ENCODE measurements at regions not wholly inside any gene's neighbourhood (a gene's known extent, or its start where the extent isn't known, plus 50 kb on each side); places are given as distances from the start of the nearest gene placed in this dataset.

DNA sequence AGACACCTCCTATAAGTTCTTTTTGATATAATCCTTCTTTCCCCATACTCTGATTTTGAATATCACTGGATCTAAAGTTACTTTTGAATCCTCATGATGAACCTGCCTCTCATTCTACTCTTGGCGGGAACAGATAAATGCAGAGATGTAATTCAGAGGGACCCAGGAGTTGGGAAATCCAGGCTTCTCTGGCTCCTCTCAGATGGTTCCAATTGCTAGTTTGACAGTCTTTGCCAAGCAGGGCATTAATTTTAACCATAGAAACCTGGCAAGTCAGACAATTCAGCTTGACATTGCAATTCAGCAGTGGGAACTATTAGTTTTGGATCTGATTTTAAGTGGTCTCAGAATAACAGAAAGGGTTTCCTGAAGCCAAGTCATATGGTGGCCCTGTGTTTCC is 67.3 kb upstream of the KLF12 start:
- in situ Hi-C loops (cut with HindIII; ENCODE audit: low pct_unique_long_range_greater_than_20kb, low sequenced_read_pairs): no loop called here
- Histone ChIP-seq H3K27me3 (ENCODE audit: control insufficient read depth, insufficient read depth, low read length) (no peaks in the 10 kb centered on the region), H3K27ac (ENCODE audit: low read length) (no peak overlapping the region), H3K4me3 (ENCODE audit: low read depth in 2 of 2, low read length in 2 of 2) (no peak overlapping the region), H3K4me1 (ENCODE audit: control insufficient read depth, insufficient read depth, low read length) (no peaks in the 10 kb centered on the region), H3K36me3 (ENCODE audit: control insufficient read depth, insufficient read depth, low read length) (no peaks in the 10 kb centered on the region), H3K9me3 (ENCODE audit: control insufficient read depth, insufficient read depth, low read depth, low read length) (no peaks in the 10 kb centered on the region)
- no peak for TF ChIP-seq POLR2AphosphoS5 (IDR thresholded peaks at IDR 0.05; ENCODE audit: low read depth, low read length)
- TF ChIP-seq TCF7L2 (IDR thresholded peaks at IDR 0.05; ENCODE audit: low read depth, low read length): no peak
- TF ChIP-seq, protein P1, sequence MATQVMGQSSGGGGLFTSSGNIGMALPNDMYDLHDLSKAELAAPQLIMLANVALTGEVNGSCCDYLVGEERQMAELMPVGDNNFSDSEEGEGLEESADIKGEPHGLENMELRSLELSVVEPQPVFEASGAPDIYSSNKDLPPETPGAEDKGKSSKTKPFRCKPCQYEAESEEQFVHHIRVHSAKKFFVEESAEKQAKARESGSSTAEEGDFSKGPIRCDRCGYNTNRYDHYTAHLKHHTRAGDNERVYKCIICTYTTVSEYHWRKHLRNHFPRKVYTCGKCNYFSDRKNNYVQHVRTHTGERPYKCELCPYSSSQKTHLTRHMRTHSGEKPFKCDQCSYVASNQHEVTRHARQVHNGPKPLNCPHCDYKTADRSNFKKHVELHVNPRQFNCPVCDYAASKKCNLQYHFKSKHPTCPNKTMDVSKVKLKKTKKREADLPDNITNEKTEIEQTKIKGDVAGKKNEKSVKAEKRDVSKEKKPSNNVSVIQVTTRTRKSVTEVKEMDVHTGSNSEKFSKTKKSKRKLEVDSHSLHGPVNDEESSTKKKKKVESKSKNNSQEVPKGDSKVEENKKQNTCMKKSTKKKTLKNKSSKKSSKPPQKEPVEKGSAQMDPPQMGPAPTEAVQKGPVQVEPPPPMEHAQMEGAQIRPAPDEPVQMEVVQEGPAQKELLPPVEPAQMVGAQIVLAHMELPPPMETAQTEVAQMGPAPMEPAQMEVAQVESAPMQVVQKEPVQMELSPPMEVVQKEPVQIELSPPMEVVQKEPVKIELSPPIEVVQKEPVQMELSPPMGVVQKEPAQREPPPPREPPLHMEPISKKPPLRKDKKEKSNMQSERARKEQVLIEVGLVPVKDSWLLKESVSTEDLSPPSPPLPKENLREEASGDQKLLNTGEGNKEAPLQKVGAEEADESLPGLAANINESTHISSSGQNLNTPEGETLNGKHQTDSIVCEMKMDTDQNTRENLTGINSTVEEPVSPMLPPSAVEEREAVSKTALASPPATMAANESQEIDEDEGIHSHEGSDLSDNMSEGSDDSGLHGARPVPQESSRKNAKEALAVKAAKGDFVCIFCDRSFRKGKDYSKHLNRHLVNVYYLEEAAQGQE (IDR thresholded peaks at IDR 0.05; ENCODE audit: insufficient read depth in 1 of 2, low read depth in 2 of 2, low read length in 1 of 2): no peak
- TF ChIP-seq SIN3A (IDR thresholded peaks at IDR 0.05; ENCODE audit: borderline replicate concordance, insufficient read depth, low read depth, low read length): no peak
- TF ChIP-seq, protein P2, sequence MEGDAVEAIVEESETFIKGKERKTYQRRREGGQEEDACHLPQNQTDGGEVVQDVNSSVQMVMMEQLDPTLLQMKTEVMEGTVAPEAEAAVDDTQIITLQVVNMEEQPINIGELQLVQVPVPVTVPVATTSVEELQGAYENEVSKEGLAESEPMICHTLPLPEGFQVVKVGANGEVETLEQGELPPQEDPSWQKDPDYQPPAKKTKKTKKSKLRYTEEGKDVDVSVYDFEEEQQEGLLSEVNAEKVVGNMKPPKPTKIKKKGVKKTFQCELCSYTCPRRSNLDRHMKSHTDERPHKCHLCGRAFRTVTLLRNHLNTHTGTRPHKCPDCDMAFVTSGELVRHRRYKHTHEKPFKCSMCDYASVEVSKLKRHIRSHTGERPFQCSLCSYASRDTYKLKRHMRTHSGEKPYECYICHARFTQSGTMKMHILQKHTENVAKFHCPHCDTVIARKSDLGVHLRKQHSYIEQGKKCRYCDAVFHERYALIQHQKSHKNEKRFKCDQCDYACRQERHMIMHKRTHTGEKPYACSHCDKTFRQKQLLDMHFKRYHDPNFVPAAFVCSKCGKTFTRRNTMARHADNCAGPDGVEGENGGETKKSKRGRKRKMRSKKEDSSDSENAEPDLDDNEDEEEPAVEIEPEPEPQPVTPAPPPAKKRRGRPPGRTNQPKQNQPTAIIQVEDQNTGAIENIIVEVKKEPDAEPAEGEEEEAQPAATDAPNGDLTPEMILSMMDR (IDR thresholded peaks at IDR 0.05): no peak
- POLR2A ChIA-PET: no interaction called here
- no peak for DNase-seq (ENCODE audit: low read depth, low spot score)
- no TSS peak for BruUV-seq (replicated peaks)
- CTCF ChIA-PET: no interaction called here
- ATAC-seq: no peak
- intact Hi-C loops (cut with micrococcal nuclease; ENCODE audit: unreplicated experiment): no loop called here

DNA sequence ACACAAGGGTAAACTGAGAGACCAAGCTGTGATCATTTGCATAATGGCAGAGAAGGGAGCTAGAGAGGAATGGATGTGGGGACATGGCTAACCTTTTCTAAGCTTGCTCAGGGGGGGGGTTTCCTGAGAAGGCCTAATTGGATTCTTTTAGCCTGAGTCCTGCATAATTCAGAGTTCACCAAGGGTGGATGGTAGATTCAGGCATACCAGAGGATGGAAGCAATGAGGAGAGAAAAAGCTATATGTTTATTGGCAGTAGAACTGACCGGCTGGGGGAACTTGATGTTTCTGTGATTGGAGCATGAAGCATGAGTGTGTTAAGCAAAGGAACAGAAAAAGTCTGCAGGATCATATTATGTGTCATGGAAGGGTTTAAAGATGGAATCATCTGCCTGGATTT is 65.9 kb upstream of the KLF12 start:
- TF ChIP-seq, protein P2 (IDR thresholded peaks at IDR 0.05): no peak
- TF ChIP-seq SIN3A (IDR thresholded peaks at IDR 0.05; ENCODE audit: borderline replicate concordance, insufficient read depth, low read depth, low read length): no peak
- no peak for TF ChIP-seq TCF7L2 (IDR thresholded peaks at IDR 0.05; ENCODE audit: low read depth, low read length)
- TF ChIP-seq, protein P1 (IDR thresholded peaks at IDR 0.05; ENCODE audit: insufficient read depth in 1 of 2, low read depth in 2 of 2, low read length in 1 of 2): no peak
- TF ChIP-seq POLR2AphosphoS5 (IDR thresholded peaks at IDR 0.05; ENCODE audit: low read depth, low read length): no peak
- DNase-seq (ENCODE audit: low read depth, low spot score) (no peak), ATAC-seq (no peak)
- no peaks in the 10 kb centered on the region for H3K27me3 ChIP-seq (ENCODE audit: control insufficient read depth, insufficient read depth, low read length)
- POLR2A ChIA-PET: no interaction called here
- intact Hi-C loops (cut with micrococcal nuclease; ENCODE audit: unreplicated experiment): no loop called here
- in situ Hi-C loops (cut with HindIII; ENCODE audit: low pct_unique_long_range_greater_than_20kb, low sequenced_read_pairs): no loop called here
- no peaks in the 10 kb centered on the region for H3K4me1 ChIP-seq (ENCODE audit: control insufficient read depth, insufficient read depth, low read length)
- H3K27ac ChIP-seq (ENCODE audit: low read length): no peak overlapping the region
- no TSS peak for BruUV-seq (replicated peaks)
- no peaks in the 10 kb centered on the region for H3K9me3 ChIP-seq (ENCODE audit: control insufficient read depth, insufficient read depth, low read depth, low read length)
- CTCF ChIA-PET: no interaction called here
- no peaks in the 10 kb centered on the region for H3K36me3 ChIP-seq (ENCODE audit: control insufficient read depth, insufficient read depth, low read length)
- H3K4me3 ChIP-seq (ENCODE audit: low read depth in 2 of 2, low read length in 2 of 2): no peak overlapping the region

Measured in Panc1 (cell line).